Gastrocnemius medialis (tissue), 4 donors: ENCODE measurements at regions not wholly inside any gene's neighbourhood (a gene's known extent, or its start where the extent isn't known, plus 50 kb on each side); places are given as distances from the start of the nearest gene placed in this dataset.

Source experiments
- ATAC-seq, 2 donors: fragments of 150-250 bp; one replicate each; pipeline ENCODE4 v1.9.1; 2016
- DNase-seq, 2 donors: peaks; one replicate each; pipeline ENCODE4 v3.0.0-alpha.2; 2019
- H3K27ac ChIP-seq, 4 donors: fragments of 200-600 bp; sonication (generic); 1 replicate in 1 of 4; 2 replicates in 3 of 4; pipeline ENCODE4 v1.5.1; 2016 to 2018; ENCODE audit warnings: mild to moderate bottlenecking in 2 of 4, moderate library complexity in 1 of 4
- H3K27me3 ChIP-seq, 3 donors: fragments of 200-600 bp; sonication (generic) in 2 of 3; 1 replicate in 1 of 3; 2 replicates in 2 of 3; pipeline versions ENCODE4 v1.5.1 to v1.6.0; 2016 to 2019; ENCODE audit warnings: mild to moderate bottlenecking in 1 of 3, moderate library complexity in 1 of 3
- H3K36me3 ChIP-seq, 2 donors: fragments of 200-600 bp; sonication (generic) in 1 of 2; one replicate each; pipeline ENCODE4 v1.5.1; 2017 to 2018
- H3K4me1 ChIP-seq, 2 donors: fragments of 200-600 bp; sonication (generic) in 1 of 2; one replicate each; pipeline ENCODE4 v1.5.1; 2016 to 2017; ENCODE audit warnings: mild to moderate bottlenecking in 2 of 2
- H3K4me3 ChIP-seq, 4 donors: fragments of 200-600 bp; sonication (generic) in 3 of 4; 1 replicate in 1 of 4; 2 replicates in 3 of 4; pipeline ENCODE4 v1.5.1; 2016 to 2019; ENCODE audit warnings: mild to moderate bottlenecking in 2 of 4
- H3K9me3 ChIP-seq, 3 donors: fragments of 200-600 bp; sonication (generic) in 2 of 3; 1 replicate in 1 of 3; 2 replicates in 2 of 3; pipeline ENCODE4 v1.5.1; 2016 to 2019
- POLR2A ChIP-seq, 2 donors: fragments of 450-650 bp; IDR thresholded peaks; one replicate each; pipeline ENCODE4 v1.6.1; 2017; ENCODE audit warnings: antibody characterized with exemption in 2 of 2, mild to moderate bottlenecking in 2 of 2, moderate library complexity in 2 of 2
- in situ Hi-C, 4 donors: fragments of 200-750 bp; cut with MboI; loops; one replicate each; pipeline versions ENCODE4 v1.15.0 to v1.8.0; 2017; ENCODE audit warnings: low sequenced_read_pairs in 4 of 4
- intact Hi-C: fragments of 100-400 bp; cut with DNase I; formaldehyde crosslinking; loops from one replicate; pipeline ENCODE4 v1.15.1; 2023; ENCODE audit warnings: low total_unique reads
- TF ChIP-seq, protein P1 (sequence below), 5 experiments: fragments of 450-650 bp in 3 of 5; fragments of 200-600 bp in 2 of 5; sonication (generic) in 2 of 5; IDR thresholded peaks in 4 of 5; conservative IDR thresholded peaks in 1 of 5; 1 replicate in 4 of 5; 2 replicates in 1 of 5; pipeline ENCODE4 v1.5.1; 2016 to 2019; ENCODE audit warnings: antibody characterized with exemption in 5 of 5, mild to moderate bottlenecking in 3 of 5, moderate library complexity in 3 of 5

DNA sequence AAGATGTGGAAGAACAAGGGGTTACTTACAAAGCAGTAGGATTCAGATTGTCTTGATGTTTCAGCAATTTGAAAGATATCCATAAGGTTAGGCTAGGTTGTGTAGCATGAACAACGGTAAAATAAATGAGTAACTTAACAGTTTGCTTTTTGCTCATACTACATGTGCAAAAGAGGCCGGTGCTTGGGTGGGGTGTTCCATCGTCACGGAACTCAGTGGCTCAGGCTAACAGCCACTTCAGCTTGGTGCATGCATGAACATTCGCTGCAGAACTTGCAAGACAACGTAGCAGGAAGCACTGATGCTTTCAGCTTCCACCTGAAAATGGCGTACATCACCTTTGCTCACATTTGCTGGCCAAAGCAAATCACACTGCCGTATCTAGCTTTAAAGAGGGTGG, 407.3 kb upstream of the CDH20 start:
- Histone ChIP-seq H3K36me3 (no peaks in the 10 kb centered on the region), H3K4me3 (no peak overlapping the region), H3K4me1 (no peaks in the 10 kb centered on the region), H3K27me3 (no peaks in the 10 kb centered on the region), H3K9me3 (no peaks in the 10 kb centered on the region), H3K27ac (no peak overlapping the region)
- TF ChIP-seq POLR2A (IDR thresholded peaks at IDR 0.05): no peak
- TF ChIP-seq, protein P1, sequence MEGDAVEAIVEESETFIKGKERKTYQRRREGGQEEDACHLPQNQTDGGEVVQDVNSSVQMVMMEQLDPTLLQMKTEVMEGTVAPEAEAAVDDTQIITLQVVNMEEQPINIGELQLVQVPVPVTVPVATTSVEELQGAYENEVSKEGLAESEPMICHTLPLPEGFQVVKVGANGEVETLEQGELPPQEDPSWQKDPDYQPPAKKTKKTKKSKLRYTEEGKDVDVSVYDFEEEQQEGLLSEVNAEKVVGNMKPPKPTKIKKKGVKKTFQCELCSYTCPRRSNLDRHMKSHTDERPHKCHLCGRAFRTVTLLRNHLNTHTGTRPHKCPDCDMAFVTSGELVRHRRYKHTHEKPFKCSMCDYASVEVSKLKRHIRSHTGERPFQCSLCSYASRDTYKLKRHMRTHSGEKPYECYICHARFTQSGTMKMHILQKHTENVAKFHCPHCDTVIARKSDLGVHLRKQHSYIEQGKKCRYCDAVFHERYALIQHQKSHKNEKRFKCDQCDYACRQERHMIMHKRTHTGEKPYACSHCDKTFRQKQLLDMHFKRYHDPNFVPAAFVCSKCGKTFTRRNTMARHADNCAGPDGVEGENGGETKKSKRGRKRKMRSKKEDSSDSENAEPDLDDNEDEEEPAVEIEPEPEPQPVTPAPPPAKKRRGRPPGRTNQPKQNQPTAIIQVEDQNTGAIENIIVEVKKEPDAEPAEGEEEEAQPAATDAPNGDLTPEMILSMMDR (IDR thresholded peaks at IDR 0.05 in 4 of 5, conservative IDR thresholded peaks at IDR 0.05 in 1 of 5): no peak
- intact Hi-C loops: no loop called here
- ATAC-seq (no peak), DNase-seq (no peak)
- in situ Hi-C loops: no loop called here

- TF ChIP-seq POLR2A (IDR thresholded peaks at IDR 0.05): no peak
- TF ChIP-seq, protein P1 (IDR thresholded peaks at IDR 0.05 in 4 of 5, conservative IDR thresholded peaks at IDR 0.05 in 1 of 5): no peak
- no peaks in the 10 kb centered on the region for H3K9me3 ChIP-seq
- no peak overlapping the region for H3K4me3 ChIP-seq
- intact Hi-C loops (no loop called here), in situ Hi-C loops (no loop called here)
- no peak for ATAC-seq
- no peaks in the 10 kb centered on the region for H3K4me1 ChIP-seq
- H3K27me3 ChIP-seq: no peaks in the 10 kb centered on the region
- H3K36me3 ChIP-seq: no peaks in the 10 kb centered on the region
- DNase-seq: no peak
- H3K27ac ChIP-seq: no peak overlapping the region
Observed at GRCh38 chr18:60929966-60930365, 403.3 kb upstream of the CDH20 start.

GRCh38 chr18:60935041-60935910, 398.0 kb upstream of the CDH20 start:
- ATAC-seq (no peak), DNase-seq (no peak)
- intact Hi-C loops (no loop called here), in situ Hi-C loops (no loop called here)
- Histone ChIP-seq H3K9me3 (no peaks in the 10 kb centered on the region), H3K27ac (no peak overlapping the region), H3K4me3 (no peak overlapping the region), H3K36me3 (no peaks in the 10 kb centered on the region), H3K27me3 (no peaks in the 10 kb centered on the region), H3K4me1 (no peaks in the 10 kb centered on the region)
- TF ChIP-seq, protein P1 (IDR thresholded peaks at IDR 0.05 in 4 of 5, conservative IDR thresholded peaks at IDR 0.05 in 1 of 5): no peak
- TF ChIP-seq POLR2A (IDR thresholded peaks at IDR 0.05): no peak

- H3K4me1 ChIP-seq: no peaks in the 10 kb centered on the region
- H3K9me3 ChIP-seq: no peaks in the 10 kb centered on the region
- H3K4me3 ChIP-seq: no peak overlapping the region
- no peak overlapping the region for H3K27ac ChIP-seq
- no peaks in the 10 kb centered on the region for H3K36me3 ChIP-seq
- intact Hi-C loops (no loop called here), in situ Hi-C loops (no loop called here)
- TF ChIP-seq, protein P1 (IDR thresholded peaks at IDR 0.05 in 4 of 5, conservative IDR thresholded peaks at IDR 0.05 in 1 of 5): no peak
- TF ChIP-seq POLR2A (IDR thresholded peaks at IDR 0.05): no peak
- no peak for ATAC-seq
- DNase-seq: no peak
- no peaks in the 10 kb centered on the region for H3K27me3 ChIP-seq
Observed at GRCh38 chr18:60936101-60936500, 397.1 kb upstream of the CDH20 start.
